NCI-H146 treated with DMSO at 0.1 percent for 48 hours (cell line): ENCODE measurements at regions not wholly inside any gene's neighbourhood (a gene's known extent, or its start where the extent isn't known, plus 50 kb on each side); places are given as distances from the start of the nearest gene placed in this dataset.

Experiments used
- DNase-seq: peaks from one replicate; lab custom pipeline; 2025; ENCODE audit not compliant: unreplicated experiment; lab: John Stamatoyannopoulos, UW

DNA sequence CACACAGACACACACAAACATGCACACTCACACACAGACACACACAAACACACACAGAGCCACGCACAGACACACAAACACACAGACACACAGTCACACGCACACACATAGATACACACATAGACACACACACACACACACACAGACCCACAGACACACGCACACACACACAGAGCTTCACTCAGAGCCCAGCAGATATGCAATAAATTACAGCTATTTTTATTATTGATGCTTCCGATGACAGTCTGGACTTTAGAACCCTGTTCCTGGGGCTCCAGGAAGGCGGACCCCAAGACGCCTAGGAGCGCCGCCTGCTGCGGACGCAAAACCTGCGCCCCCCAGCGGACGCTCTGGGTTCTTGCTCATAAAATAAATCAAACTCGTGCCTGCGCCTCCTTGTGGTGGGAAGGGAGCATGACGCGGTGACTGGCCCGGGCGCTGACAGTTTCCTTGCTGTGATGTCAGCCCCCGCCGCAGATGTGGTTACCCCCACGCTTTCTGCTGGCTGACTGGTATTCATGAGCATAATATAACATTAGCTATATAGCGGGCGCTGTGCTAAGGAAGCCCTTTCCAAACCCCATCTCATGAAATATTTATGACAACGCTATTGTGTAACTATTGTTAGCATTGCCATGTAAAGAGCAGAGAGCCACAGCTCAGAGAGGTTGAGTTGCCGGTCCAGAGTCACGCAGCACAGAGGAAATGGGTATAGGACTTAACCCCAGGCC, 64.4 kb upstream of the TM9SF2 start:
- peak; percentile 65 for DNase-seq

DNA sequence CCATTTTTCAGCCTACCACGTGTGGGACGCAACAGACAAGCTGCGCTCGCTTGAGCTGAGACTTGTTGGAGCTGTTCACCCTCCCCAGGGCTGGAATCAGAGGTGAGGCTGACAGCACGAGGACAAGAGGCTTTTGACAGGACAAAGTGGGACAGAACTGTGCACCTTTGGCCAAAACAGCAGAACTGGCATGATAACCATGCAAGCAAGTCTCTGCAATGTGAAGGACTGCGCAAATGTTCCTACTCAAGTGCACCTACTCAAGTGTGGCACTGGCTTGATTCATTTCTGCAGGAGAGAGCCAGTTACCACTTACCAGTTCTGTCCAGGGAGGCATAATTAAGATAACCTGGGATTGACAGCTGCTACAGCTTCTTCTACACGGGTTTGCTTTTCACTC, 62.2 kb upstream of the TM9SF2 start:
- no peak for DNase-seq

DNA sequence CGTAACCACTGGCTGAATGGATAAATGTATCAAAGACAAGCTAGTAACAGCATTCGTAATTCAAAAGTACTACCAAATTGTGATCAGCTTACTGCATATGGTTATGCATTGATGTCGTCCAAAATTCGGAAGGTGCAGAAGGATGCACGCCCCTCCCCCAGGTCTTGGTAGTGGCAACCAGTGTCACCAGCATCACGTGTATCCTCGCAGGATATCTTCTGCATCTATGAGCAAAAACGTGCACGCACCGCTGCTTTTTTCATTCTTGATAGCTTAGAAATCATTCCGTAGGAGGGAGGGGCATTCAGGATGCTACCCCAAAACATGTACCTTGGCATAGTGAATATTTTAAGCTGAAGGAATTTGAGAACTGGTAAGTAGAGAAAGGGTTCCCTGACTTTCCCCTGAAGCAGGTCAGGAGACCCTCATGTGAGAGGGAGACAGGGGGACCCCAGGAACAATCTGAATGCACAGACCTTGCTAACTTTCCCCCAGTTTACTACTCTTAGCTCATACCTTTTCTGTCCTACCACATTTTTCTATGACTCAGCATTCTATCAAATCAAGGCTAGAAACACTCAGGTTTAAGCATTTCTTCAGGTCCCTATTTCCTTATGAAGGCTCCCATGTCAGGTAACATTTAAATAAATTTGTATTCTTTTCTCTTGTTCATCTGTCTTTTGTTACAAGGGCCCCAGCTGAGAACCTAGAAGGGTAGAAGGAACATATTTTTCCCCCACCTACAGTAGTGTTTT, 61.2 kb upstream of the TM9SF2 start:
- DNase-seq, result no peak

DNA sequence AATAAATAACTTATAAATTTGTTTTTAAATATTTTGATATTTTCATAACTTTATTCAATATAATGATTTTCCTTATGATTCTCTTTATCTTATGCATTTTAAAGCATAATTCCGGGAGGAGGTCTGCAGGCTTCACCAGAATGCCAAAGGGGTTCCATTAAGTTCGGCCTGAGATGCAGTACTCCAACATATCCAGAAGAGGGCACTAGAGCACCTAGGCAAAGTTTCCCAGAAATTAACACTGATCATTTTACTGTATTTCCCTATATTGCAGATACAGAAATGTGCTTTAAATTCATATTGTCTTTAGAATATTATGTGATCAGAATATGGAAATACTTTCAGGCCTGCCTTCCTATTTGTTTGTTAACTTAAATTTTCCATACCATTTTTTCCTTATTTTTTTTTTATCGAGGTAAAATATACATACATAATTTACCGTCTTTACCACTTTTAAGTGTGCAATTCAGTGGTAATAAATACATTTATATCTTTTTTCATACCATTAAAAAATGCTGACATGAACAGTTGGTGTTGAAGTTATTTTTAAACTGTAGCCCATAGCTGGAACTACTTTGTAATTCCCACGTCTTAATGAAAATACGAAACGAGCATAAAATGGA, 58.9 kb upstream of the TM9SF2 start:
- peak; percentile 67 for DNase-seq

DNA sequence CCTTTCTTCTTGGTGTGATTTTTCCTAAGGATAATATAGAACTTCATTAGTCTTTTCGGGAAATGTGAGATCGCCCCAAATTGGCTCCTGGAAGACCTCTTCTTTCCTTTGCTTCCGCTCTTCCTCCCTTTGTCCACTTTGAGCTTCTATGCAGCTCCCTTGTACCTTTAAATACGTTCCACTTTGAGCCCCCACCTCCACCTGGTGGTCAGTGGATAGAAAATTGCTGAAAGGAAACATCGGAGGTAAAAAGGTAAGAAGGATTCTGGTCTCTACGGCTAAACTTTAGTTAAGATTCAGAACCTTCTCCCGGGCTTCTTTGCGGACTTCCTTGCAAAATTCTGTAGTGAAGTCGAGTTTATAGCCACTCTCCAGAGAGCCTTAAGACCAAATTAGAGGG, 55.0 kb upstream of the TM9SF2 start:
- DNase-seq, result no peak

DNA sequence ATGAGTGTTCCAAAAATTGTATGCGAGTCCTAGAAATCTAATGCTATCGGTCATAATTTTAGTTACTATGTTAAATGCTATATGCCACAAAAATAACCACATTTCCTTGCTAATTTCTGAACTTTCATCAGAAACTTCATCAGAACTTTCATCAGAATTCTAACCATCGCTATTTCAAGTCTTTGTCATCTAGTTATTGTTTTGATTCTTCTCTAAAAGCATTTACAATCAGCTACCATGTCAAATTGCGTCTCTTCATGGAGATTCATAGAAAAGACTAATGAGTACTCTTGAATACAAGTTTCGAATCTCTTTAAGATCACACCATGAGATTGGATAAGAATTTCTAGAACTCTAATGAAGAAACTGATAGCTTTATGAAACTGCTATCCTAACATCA, 52.7 kb upstream of the TM9SF2 start:
- DNase-seq, result no peak

DNA sequence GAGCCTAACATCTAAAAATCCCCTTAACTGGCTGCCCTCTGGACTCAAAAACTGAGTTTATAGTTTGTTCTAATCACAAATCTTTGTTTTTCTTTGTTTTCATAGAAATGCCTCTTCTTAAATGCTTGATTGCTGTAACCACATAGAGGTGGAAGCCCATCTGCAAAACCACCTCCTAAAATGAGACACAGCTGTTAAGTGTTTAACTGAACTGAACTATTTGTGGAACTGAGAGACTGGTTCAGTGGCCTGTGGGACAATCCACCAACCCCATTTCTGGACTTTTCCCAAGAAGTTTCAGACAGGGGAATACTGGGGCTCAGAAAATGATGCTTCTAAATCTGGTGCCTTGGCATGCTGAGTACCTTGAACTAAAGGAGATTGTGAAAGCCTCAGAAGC, 50.9 kb upstream of the TM9SF2 start:
- DNase-seq, result no peak
